ENCODE measurements at regions not wholly inside any gene's neighbourhood (a gene's known extent, or its start where the extent isn't known, plus 50 kb on each side); places are given as distances from the start of the nearest gene placed in this dataset.

GRCh38 chr2:143903172-143903856 is 616.6 kb downstream of the ZEB2 start:
- TF ChIP-seq CTCF (IDR thresholded peaks at IDR 0.05) (no peak), POLR2A (IDR thresholded peaks at IDR 0.05) (no peak)
